Loucy (cell line): ENCODE measurements at regions not wholly inside any gene's neighbourhood (a gene's known extent, or its start where the extent isn't known, plus 50 kb on each side); places are given as distances from the start of the nearest gene placed in this dataset.

Source experiments
- H2AFZ ChIP-seq: fragments of 200-600 bp; sonication (generic); 2 replicates; pipeline ENCODE4 v1.6.0; 2016; ENCODE audit warnings: antibody characterized with exemption, mild to moderate bottlenecking, low read length, moderate library complexity
- H3F3A ChIP-seq: fragments of 200-600 bp; 2 replicates; pipeline ENCODE4 v1.6.0; 2016; ENCODE audit warnings: antibody characterized with exemption, low read depth, mild to moderate bottlenecking
- H3K27me3 ChIP-seq: fragments of 200-600 bp; sonication (generic); 2 replicates; pipeline ENCODE4 v1.6.1; 2014; ENCODE audit warnings: low read length, mild to moderate bottlenecking; ENCODE audit not compliant: insufficient read depth, poor library complexity, severe bottlenecking
- H3K36me3 ChIP-seq: fragments of 200-600 bp; sonication (generic); 2 replicates; pipeline ENCODE4 v1.6.1; 2016; ENCODE audit warnings: low read length; ENCODE audit not compliant: insufficient read depth
- H3K4me1 ChIP-seq: fragments of 200-600 bp; sonication (generic); 2 replicates; pipeline ENCODE4 v1.5.1; 2014; ENCODE audit warnings: low read length, mild to moderate bottlenecking; ENCODE audit not compliant: insufficient read depth, poor library complexity, severe bottlenecking
- H3K4me2 ChIP-seq: fragments of 200-600 bp; sonication (generic); 2 replicates; pipeline ENCODE4 v1.6.0; 2014; ENCODE audit warnings: antibody characterized with exemption, low read length, low read depth, mild to moderate bottlenecking; ENCODE audit not compliant: poor library complexity, severe bottlenecking
- H3K4me3 ChIP-seq: fragments of 200-600 bp; sonication (generic); 2 replicates; pipeline ENCODE4 v1.5.1; 2014; ENCODE audit warnings: low read length, mild to moderate bottlenecking, mixed read lengths; ENCODE audit not compliant: poor library complexity, severe bottlenecking
- H3K79me2 ChIP-seq: fragments of 200-600 bp; sonication (generic); 2 replicates; pipeline ENCODE4 v1.6.1; 2014; ENCODE audit warnings: low read length; ENCODE audit not compliant: insufficient read depth
- H3K9ac ChIP-seq: fragments of 200-600 bp; sonication (generic); 2 replicates; pipeline ENCODE4 v1.6.0; 2014; ENCODE audit warnings: mild to moderate bottlenecking, low read depth, low read length, moderate library complexity; ENCODE audit not compliant: poor library complexity, severe bottlenecking
- H3K9me2 ChIP-seq: fragments of 200-600 bp; sonication (generic); replicated peaks from 2 replicates; pipeline ENCODE4 v1.6.1; 2016; ENCODE audit warnings: low read depth, low read length, mixed read lengths
- H3K9me3 ChIP-seq: fragments of 200-600 bp; sonication (generic); 2 replicates; pipeline ENCODE4 v1.6.1; 2014; ENCODE audit warnings: mild to moderate bottlenecking, antibody characterized with exemption, low read length, low read depth; ENCODE audit not compliant: insufficient read depth
- H4K20me1 ChIP-seq: fragments of 200-600 bp; sonication (generic); 2 replicates; pipeline ENCODE4 v1.6.0; 2014; ENCODE audit warnings: antibody characterized with exemption, low read length, mild to moderate bottlenecking; ENCODE audit not compliant: insufficient read depth, poor library complexity, severe bottlenecking
- EZH2phosphoT487 ChIP-seq: fragments of 200-600 bp; IDR thresholded peaks from 2 replicates; pipeline ENCODE4 v1.6.1; 2018; ENCODE audit warnings: antibody characterized with exemption, mild to moderate bottlenecking, moderate library complexity, borderline replicate concordance
- TF ChIP-seq, protein P1 (sequence below): fragments of 200-600 bp; sonication (generic); conservative IDR thresholded peaks from 2 replicates; pipeline ENCODE4 v1.5.1; 2014; ENCODE audit warnings: mild to moderate bottlenecking, antibody characterized with exemption, low read length

GRCh38 chr14:100405760-100406455 is 82.8 kb downstream of the SLC25A47 start:
- Histone ChIP-seq H3K4me3 (no peak overlapping the region), H3K27me3 (no peaks in the 10 kb centered on the region), H3K9me2 (no peaks in the 10 kb centered on the region), H3K36me3 (no peaks in the 10 kb centered on the region), H2AFZ (no peak overlapping the region), H3F3A (no peaks in the 10 kb centered on the region), H4K20me1 (no peaks in the 10 kb centered on the region), H3K9me3 (no peaks in the 10 kb centered on the region), H3K4me1 (peaks cover 46% of the 10 kb centered on the region), H3K79me2 (no peaks in the 10 kb centered on the region), H3K4me2 (peak overlapping the region; percentile 27), H3K9ac (peak overlapping the region; percentile 28)
- TF ChIP-seq, protein P1, sequence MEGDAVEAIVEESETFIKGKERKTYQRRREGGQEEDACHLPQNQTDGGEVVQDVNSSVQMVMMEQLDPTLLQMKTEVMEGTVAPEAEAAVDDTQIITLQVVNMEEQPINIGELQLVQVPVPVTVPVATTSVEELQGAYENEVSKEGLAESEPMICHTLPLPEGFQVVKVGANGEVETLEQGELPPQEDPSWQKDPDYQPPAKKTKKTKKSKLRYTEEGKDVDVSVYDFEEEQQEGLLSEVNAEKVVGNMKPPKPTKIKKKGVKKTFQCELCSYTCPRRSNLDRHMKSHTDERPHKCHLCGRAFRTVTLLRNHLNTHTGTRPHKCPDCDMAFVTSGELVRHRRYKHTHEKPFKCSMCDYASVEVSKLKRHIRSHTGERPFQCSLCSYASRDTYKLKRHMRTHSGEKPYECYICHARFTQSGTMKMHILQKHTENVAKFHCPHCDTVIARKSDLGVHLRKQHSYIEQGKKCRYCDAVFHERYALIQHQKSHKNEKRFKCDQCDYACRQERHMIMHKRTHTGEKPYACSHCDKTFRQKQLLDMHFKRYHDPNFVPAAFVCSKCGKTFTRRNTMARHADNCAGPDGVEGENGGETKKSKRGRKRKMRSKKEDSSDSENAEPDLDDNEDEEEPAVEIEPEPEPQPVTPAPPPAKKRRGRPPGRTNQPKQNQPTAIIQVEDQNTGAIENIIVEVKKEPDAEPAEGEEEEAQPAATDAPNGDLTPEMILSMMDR: no peak
- no peak for TF ChIP-seq EZH2phosphoT487

- Histone ChIP-seq H3K27me3 (no peaks in the 10 kb centered on the region), H3K4me1 (peaks cover 43% of the 10 kb centered on the region), H3K36me3 (no peaks in the 10 kb centered on the region), H2AFZ (no peak overlapping the region), H4K20me1 (no peaks in the 10 kb centered on the region), H3K79me2 (no peaks in the 10 kb centered on the region), H3F3A (no peaks in the 10 kb centered on the region), H3K9me3 (no peaks in the 10 kb centered on the region), H3K9me2 (no peaks in the 10 kb centered on the region), H3K9ac (peak overlapping the region; percentile 28), H3K4me3 (no peak overlapping the region), H3K4me2 (peak overlapping the region; percentile 27)
- TF ChIP-seq, protein P1: no peak
- TF ChIP-seq EZH2phosphoT487: no peak
Observed at GRCh38 chr14:100406505-100407131, 83.5 kb downstream of the SLC25A47 start.

DNA sequence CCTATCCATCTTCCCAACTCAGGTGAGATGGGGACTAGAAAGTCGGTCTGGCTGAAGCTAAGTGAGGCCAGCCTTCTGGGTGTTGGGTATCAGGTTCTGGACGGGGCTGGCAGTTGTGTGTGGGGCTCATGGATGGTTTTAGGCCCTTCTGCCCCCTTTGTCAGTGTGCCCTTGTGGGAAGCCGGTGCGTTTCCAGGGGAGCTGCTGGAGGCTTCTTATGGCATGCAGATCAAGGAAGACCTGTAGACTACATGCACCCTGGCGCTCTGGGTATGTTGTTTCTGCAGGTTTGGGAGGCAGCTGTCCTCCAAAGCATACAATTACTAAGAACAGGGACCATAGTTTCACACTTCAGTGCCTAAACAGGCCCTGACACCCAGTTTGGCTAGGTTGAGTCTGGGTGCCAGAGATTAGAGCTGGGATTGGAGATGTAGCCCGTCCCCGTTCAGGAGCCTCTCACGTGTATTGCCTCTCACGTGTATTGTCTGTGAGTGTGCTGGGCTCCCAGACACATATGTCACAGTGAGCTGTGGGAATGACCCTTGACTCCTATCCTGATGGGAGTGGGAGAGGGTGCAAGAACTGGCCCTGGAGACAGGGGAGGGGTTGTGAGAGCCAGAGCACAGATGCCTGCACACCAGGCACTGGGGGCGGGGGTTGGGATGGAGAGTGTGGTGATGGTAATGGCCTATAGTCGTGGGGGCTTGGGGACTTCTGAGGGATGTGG is 84.4 kb downstream of the SLC25A47 start:
- H2AFZ ChIP-seq: no peak overlapping the region
- H3K9ac ChIP-seq: no peak overlapping the region
- no peaks in the 10 kb centered on the region for H3K9me2 ChIP-seq
- no peaks in the 10 kb centered on the region for H4K20me1 ChIP-seq
- H3K4me1 ChIP-seq: peaks cover 34% of the 10 kb centered on the region
- no peak overlapping the region for H3K4me3 ChIP-seq
- no peaks in the 10 kb centered on the region for H3K27me3 ChIP-seq
- no peaks in the 10 kb centered on the region for H3K36me3 ChIP-seq
- H3F3A ChIP-seq: no peaks in the 10 kb centered on the region
- no peak overlapping the region for H3K4me2 ChIP-seq
- H3K9me3 ChIP-seq: no peaks in the 10 kb centered on the region
- TF ChIP-seq, protein P1: no peak
- no peak for TF ChIP-seq EZH2phosphoT487
- H3K79me2 ChIP-seq: no peaks in the 10 kb centered on the region
